SK-N-SH treated with all-trans-retinoic acid at 6 μM for 48 hours (cell line): ENCODE measurements at regions not wholly inside any gene's neighbourhood (a gene's known extent, or its start where the extent isn't known, plus 50 kb on each side); places are given as distances from the start of the nearest gene placed in this dataset.

Experiments
- TOX ChIP-seq: fragments of 250-450 bp; sonication (Bioruptor Pico); IDR thresholded peaks from 2 replicates; pipeline ENCODE4 v1.8.0; 2021; ENCODE audit warnings: mild to moderate bottlenecking, moderate library complexity, borderline replicate concordance
- ZFP3 ChIP-seq: fragments of 250-450 bp; sonication (Bioruptor Pico); IDR thresholded peaks from 2 replicates; pipeline ENCODE4 v1.5.0; 2020; ENCODE audit warnings: mild to moderate bottlenecking, moderate library complexity

GRCh38 chr6:109315341-109316110 is 66.7 kb downstream of the CD164 start:
- TF ChIP-seq ZFP3 (CRISPR knock-in tag): no peak
- no peak for TF ChIP-seq TOX (CRISPR knock-in tag)
